GM21515 (cell line): ENCODE measurements at regions not wholly inside any gene's neighbourhood (a gene's known extent, or its start where the extent isn't known, plus 50 kb on each side); places are given as distances from the start of the nearest gene placed in this dataset.

Experiments
- ATAC-seq: cut with Tn5 transposase; IDR thresholded peaks from one replicate; pipeline ENCODE4 v1.9.1; 2021; ENCODE audit not compliant: unreplicated experiment

DNA sequence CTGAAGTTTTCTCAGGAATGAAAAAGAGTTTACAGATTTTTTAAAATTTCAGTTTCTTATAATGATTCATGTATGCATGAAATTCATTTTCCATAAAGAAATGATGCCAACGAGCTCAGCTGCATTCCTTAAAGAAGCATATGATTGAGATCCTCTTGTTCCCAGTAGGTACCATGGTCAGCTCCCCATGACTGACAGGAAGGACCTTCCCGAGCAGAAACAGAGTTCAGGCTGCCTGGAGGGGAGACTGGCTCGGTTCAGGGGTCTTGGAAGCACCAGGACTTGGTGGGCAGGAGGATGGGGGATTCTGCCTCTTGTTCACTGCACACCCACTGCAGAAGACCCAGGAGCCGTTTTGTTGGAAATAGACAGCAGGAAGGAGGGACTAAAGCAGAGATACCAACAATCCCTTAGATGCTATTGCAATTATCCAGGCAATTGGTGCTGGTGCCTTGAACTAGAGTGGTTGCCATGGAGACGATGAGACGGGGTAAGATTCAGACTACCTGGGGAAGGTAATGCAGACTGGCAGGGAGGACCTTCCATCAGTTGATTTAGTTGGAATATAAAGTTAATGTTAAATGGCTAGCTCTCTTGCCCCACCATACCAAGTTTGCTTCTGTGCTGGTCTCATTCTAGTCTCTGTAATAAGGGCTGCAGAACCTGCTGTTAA is 447.8 kb downstream of the MTRR start:
- ATAC-seq = no peak

- ATAC-seq = no peak
Measured at GRCh38 chr5:8317335-8317734, 448.4 kb downstream of the MTRR start.

DNA sequence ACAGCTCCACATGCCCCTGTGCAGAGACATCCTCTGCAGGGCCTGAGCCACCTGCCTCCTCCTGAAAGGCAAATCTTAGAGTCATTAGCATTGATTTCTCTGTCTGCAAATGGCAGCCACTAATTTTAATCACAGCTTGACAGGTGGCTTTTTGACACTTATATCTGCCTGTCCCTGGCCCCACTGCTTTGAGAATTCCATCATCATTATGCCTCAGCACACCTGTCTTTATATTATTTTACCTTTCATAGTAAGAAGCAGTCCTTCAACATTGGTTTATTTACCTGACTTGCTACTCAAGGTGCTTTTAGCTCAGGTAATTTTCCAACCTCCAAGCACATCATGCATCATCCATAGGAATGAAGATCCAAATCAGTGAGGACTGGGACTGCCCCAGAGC is 451.3 kb downstream of the MTRR start:
- ATAC-seq = no peak

GRCh38 chr5:8321272-8321671 is 452.3 kb downstream of the MTRR start:
- ATAC-seq = no peak

- ATAC-seq = no peak
Measured at GRCh38 chr5:8322484-8322883, 453.5 kb downstream of the MTRR start.

DNA sequence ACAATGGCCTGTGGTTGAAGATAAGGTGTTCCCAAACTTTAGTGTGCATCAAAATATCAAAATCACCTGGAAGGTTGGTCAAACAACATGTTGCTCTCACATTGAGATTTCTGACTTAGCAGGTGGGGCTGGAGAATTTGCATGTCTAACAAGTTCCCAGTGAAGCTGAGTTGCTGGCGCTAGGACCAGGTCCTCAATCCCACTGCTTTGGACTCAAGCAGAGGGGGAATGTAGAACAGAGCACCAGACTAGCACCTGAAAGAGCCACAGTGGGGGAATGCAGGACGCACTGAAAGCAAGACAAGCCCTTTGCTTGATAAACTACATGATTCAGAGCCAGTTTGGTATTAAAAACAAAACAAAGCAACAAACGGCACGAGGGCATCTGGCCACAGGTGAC is 458.1 kb downstream of the MTRR start:
- ATAC-seq = no peak

DNA sequence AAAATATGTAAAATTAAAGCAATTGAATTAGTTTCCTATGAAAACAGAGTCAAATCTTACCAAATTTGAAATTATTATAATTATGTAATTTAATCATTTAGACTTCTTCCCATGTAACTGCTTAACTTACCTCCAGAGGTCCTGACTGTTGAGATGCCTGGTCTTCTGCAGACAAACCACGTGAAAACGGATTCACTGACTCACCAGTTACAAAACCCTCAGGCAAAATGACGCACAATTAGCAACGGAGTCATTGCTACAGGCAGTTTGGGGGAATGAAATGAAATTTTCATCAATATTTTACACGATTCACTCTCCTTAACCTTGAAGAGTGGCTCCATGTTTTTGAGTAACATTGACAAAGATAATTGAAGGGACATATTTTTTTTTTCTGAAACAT is 460.8 kb downstream of the MTRR start:
- ATAC-seq = no peak

- no peak for ATAC-seq
Measured at GRCh38 chr5:8332666-8333445, 463.9 kb downstream of the MTRR start.

DNA sequence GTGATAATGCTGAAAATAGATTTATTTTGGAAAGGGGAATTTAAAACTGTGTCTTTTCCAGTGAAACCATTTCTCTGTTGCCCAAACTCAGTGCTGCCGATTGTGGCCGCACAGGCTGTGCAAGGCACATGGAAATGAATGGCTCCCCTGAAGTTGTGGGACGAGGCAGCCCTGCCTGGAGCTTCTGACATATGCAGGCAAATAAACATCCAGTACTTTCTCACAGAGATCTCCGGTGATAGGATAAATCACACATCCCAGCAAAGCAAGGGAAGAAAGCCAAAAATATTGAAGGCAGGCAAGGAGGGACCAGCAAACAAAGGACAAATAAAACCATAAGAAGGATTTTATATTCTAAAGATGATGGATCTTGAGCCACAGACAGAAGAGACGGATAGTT is 464.5 kb downstream of the MTRR start:
- ATAC-seq = no peak

GRCh38 chr5:8333977-8334376 is 465.0 kb downstream of the MTRR start:
- ATAC-seq = no peak

GRCh38 chr5:8340261-8340660 is 471.3 kb downstream of the MTRR start:
- ATAC-seq = no peak

DNA sequence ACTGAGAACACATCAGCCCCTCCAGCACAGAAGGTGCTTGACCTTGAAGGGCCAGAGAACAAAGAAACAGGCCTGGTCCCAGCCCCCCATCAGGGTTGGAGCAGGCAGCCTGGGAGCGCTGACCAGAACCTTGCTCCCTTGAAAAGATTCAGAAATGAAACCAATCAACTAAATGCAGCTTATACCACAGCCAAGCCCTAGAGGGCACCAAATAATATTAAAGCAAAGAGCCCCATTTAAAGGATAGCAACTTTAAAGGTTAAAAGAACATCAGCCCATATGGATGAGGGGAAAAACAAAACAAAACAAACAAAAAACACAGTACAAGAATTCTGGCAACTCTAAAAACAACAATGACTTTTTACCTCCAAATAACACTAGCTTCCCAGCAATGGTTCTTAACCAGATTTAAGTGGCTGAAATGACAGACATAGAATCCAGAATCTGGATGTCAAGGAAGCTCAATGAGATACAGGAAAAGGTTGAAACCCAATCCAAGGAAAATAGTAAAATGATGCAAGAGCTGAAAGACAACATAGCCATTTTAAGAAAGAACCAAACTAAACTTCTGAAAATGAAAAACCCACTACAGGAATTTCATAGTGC is 471.9 kb downstream of the MTRR start:
- no peak for ATAC-seq

GRCh38 chr5:8341406-8341805 is 472.5 kb downstream of the MTRR start:
- no peak for ATAC-seq

GRCh38 chr5:8347984-8348383 is 479.0 kb downstream of the MTRR start:
- ATAC-seq = no peak

DNA sequence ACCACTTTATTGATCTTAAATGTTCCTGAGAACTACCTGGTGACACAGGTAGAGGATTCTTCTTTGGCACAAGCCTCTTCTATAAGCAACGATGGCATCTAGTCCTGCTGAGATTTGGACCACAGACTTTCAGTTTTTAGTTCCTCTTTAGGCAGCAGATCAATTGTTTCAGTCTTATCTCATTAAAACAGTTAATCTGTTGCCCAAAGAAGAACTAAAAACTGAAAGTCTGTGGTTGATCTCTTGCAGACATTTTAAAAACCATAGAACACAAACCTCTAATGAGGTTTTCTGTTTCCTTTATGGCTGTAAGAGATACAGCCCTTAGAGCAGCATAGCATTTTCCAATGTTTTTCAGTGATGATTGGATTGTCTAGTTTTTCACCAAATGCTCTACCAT is 480.9 kb downstream of the MTRR start:
- ATAC-seq = peak; percentile 97

DNA sequence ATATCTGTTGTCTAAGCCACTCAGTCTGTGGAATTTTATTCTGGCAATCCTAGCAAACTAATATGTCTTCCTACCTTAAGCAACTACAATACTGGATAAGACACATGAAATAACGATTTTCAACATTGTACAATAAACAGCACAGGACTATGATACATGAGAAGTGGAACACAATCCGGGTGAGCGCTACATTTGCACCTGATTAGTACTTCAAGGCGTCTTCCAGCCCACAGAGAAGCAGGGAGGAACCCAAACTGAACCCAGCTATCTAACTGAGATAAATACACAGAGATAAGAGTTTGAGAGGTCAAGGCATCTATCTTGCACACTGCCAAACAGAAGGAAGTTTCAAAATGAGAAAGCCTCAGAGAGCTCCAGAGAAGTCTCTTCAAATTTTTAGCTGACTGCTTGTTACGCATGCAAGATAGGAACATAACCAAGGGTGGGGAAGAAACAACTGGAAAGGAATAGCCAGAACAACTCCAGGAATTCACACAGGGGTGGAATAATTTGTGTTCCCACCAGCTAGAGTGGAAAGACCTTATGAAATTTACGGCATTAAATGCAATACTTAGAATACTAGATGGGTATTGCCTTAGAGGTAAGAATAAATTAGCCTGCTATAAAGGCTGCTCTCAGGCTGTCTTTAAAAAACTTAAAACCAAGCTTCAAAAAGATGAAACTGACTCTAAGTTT is 481.8 kb downstream of the MTRR start:
- no peak for ATAC-seq

- no peak for ATAC-seq
Measured at GRCh38 chr5:8355981-8356380, 487.0 kb downstream of the MTRR start.

DNA sequence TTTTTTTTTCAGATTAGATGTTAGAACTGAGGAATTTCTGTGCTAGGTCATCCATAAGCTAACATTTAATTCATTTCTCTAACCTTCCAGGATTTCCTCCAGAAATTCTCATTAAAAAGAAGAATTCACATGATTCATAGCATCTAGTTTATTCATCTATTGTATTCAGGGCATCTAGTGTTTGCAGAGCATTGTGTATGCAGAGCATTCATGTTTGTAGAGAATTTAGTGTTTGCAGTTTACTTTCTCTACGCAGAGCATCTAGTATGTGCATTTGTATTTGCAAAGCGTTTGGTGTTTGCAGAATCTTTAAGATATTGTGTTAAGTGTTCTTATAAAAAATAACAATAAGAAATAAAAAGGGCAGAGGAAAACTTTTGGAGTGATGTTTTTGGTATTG is 491.1 kb downstream of the MTRR start:
- no peak for ATAC-seq

DNA sequence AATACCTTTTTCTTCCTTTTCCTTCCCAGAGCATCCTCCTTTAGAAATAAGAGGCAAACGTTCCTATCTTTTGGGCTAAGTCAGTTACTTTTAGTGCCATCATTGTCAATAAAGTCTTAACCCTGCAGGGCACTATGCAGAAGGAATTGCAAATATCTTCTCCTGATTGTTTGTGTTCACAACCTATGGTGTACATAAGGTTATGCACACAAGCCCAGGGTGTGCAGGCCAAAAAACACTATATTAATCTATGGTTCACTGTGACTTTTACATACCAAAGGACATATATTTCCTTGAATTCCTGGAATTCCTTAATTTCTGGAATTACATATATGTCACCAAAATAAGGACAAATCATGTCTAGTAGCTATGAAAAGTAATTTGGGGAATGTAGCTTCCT is 493.5 kb downstream of the MTRR start:
- ATAC-seq = no peak

- ATAC-seq = no peak
Measured at GRCh38 chr5:8363138-8363537, 494.2 kb downstream of the MTRR start.

DNA sequence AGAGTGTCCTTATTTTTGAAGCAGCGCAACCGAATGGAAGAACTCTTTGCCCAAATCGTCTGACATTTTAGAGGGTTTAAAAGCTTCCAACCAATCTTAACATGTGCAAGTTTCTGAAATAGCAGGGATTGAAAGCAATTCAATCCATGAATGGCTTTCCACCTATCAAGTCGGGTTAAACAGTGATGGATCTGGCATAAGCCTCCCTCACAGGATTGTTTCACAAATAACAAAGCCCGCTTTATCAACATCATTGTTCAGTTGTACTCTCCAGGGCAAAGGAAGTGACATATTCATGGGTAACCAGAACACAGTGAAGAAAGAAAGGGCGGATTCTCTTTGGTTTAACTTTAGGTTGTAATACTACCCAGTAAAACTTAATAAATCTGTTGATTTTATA is 497.3 kb downstream of the MTRR start:
- no peak for ATAC-seq

- ATAC-seq = no peak
Measured at GRCh38 chr5:8376478-8376877, 507.5 kb downstream of the MTRR start.
